Activated B cell treated with CpG ODN at 0.5 μM for 24 hours (primary cell): ENCODE measurements at regions not wholly inside any gene's neighbourhood (a gene's known extent, or its start where the extent isn't known, plus 50 kb on each side); places are given as distances from the start of the nearest gene placed in this dataset.

ENCODE experiments used
- ATAC-seq: fragments of 200-7000 bp; cut with Tn5 transposase; one replicate; pipeline ENCODE4 v1.10.0; 2021; ENCODE audit warnings: low read depth, mild to moderate bottlenecking, moderate library complexity
- CTCF ChIA-PET: fragments of 350-600 bp; sonication (Branson Sonifier 250); formaldehyde crosslinking; loops from one replicate; lab custom pipeline; 2021; ENCODE audit warnings: antibody characterized with exemption; lab: Charles Lee
- POLR2A ChIA-PET: fragments of 350-600 bp; sonication (Branson Sonifier 250); formaldehyde crosslinking; loops from one replicate; lab custom pipeline; 2021; ENCODE audit warnings: antibody characterized with exemption; lab: Charles Lee
- DNase-seq: peaks from one replicate; pipeline ENCODE4 v3.0.0; 2022
- H3K27ac Mint-ChIP-seq: one replicate; pipeline ENCODE4 v1.8.0; 2020; ENCODE audit warnings: mixed read lengths
- H3K27me3 Mint-ChIP-seq: one replicate; pipeline ENCODE4 v1.8.0; 2021; ENCODE audit warnings: mixed read lengths
- H3K36me3 Mint-ChIP-seq: one replicate; pipeline ENCODE4 v1.8.0; 2021; ENCODE audit warnings: low read depth, mixed read lengths
- H3K4me1 Mint-ChIP-seq: one replicate; pipeline ENCODE4 v1.8.0; 2021; ENCODE audit warnings: mixed read lengths
- H3K4me3 Mint-ChIP-seq: one replicate; pipeline ENCODE4 v1.8.0; 2020; ENCODE audit warnings: mild to moderate bottlenecking, mixed read lengths
- H3K9me3 Mint-ChIP-seq: one replicate; pipeline ENCODE4 v1.8.0; 2020; ENCODE audit warnings: mixed read lengths
- CTCF ChIP-seq: fragments of 200-600 bp; IDR thresholded peaks from one replicate; pipeline ENCODE4 v1.8.0; 2022; ENCODE audit warnings: antibody characterized with exemption, mild to moderate bottlenecking
- intact Hi-C: fragments of 100-400 bp; cut with micrococcal nuclease; formaldehyde crosslinking; loops from one replicate; pipeline ENCODE4 v1.15.1; 2024

- ATAC-seq (no peak), DNase-seq (no peak)
- intact Hi-C loops: no loop called here
- H3K36me3 Mint-ChIP-seq: no peaks in the 10 kb centered on the region
- H3K9me3 Mint-ChIP-seq: no peaks in the 10 kb centered on the region
- no peak overlapping the region for H3K27ac Mint-ChIP-seq
- peaks cover 4% of the 10 kb centered on the region for H3K27me3 Mint-ChIP-seq
- TF ChIP-seq CTCF: no peak
- ChIA-PET POLR2A (no interaction called here), CTCF (no interaction called here)
- no peak overlapping the region for H3K4me3 Mint-ChIP-seq
- H3K4me1 Mint-ChIP-seq: no peaks in the 10 kb centered on the region
These were observed 116.7 kb downstream of the OLFM1 start for GRCh38 chr9:135204177-135204576.

- intact Hi-C loops: no loop called here
These were observed 121.7 kb downstream of the OLFM1 start for GRCh38 chr9:135209136-135209535.

GRCh38 chr9:135209852-135210251 lies 122.4 kb downstream of the OLFM1 start:
- intact Hi-C loops: no loop called here
- Mint-ChIP-seq H3K27me3 (peaks cover 2% of the 10 kb centered on the region), H3K27ac (no peak overlapping the region), H3K9me3 (peaks cover 4% of the 10 kb centered on the region), H3K4me3 (no peak overlapping the region), H3K36me3 (no peaks in the 10 kb centered on the region), H3K4me1 (no peaks in the 10 kb centered on the region)
- no peak for DNase-seq
- ChIA-PET POLR2A (no interaction called here), CTCF (no interaction called here)
- ATAC-seq: no peak
- TF ChIP-seq CTCF: no peak

More at GRCh38 chr9:135209136-135209535, 121.7 kb downstream of the OLFM1 start:
- Mint-ChIP-seq H3K4me1 (no peaks in the 10 kb centered on the region), H3K4me3 (no peak overlapping the region), H3K27me3 (peaks cover 2% of the 10 kb centered on the region), H3K27ac (no peak overlapping the region), H3K9me3 (peaks cover 4% of the 10 kb centered on the region), H3K36me3 (no peaks in the 10 kb centered on the region)
- no peak for TF ChIP-seq CTCF
- no peak for ATAC-seq
- DNase-seq: no peak
- POLR2A ChIA-PET: no interaction called here
- CTCF ChIA-PET: no interaction called here

- intact Hi-C loops: no loop called here
- H3K27ac Mint-ChIP-seq: no peak overlapping the region
- ChIA-PET POLR2A (no interaction called here), CTCF (no interaction called here)
- ATAC-seq (no peak), DNase-seq (no peak)
- TF ChIP-seq CTCF: no peak
- H3K27me3 Mint-ChIP-seq: peaks cover 2% of the 10 kb centered on the region
- H3K4me3 Mint-ChIP-seq: no peak overlapping the region
- no peaks in the 10 kb centered on the region for H3K4me1 Mint-ChIP-seq
- peaks cover 4% of the 10 kb centered on the region for H3K9me3 Mint-ChIP-seq
- H3K36me3 Mint-ChIP-seq: no peaks in the 10 kb centered on the region
These were observed 123.4 kb downstream of the OLFM1 start for GRCh38 chr9:135210676-135211523.

DNA sequence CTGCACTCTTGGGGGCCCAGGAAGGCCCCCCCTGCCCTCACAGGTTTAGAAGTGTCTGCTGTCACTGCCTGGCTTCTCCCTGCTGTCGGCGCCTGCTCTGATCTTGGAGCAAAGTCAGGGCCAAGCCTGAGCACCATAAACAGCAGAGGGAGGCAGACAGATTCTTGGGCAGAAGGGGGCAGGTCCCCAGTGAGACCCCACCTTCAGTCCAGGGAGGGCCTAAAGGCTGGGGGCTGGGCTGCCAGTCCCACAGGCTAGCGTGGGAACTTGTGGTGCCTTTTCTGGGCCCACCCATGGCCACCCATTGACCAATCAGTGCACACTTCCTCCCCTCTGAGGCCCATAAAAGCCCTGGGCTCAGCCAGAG lies 124.0 kb downstream of the OLFM1 start:
- TF ChIP-seq CTCF: no peak
- Mint-ChIP-seq H3K27me3 (peaks cover 2% of the 10 kb centered on the region), H3K36me3 (no peaks in the 10 kb centered on the region), H3K9me3 (peaks cover 4% of the 10 kb centered on the region), H3K4me1 (no peaks in the 10 kb centered on the region), H3K4me3 (no peak overlapping the region), H3K27ac (no peak overlapping the region)
- intact Hi-C loops: no loop called here
- ATAC-seq (no peak), DNase-seq (no peak)
- CTCF ChIA-PET: no interaction called here
- POLR2A ChIA-PET: no interaction called here
